ENCODE measurements at regions not wholly inside any gene's neighbourhood (a gene's known extent, or its start where the extent isn't known, plus 50 kb on each side); places are given as distances from the start of the nearest gene placed in this dataset.

DNA sequence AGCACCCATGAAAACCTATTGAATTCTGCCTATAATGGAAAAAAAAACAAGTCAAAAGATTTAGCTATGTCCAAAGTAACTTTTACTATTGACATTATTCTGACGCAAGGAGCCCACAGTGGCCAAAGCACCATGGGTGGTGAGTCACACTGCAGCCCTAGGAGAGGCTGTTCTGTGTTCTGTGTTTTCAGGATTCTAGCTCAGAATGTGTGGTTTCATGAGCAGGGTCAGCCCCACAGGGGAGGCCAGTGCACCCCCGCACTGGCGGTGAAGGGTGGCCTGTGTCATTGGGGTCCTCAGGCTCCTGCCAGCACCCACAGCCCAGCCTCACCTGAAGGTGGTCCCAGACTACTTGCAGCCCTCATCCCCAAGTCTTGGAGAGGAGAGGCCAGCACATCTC lies 112.2 kb downstream of the BRD1 start (continued):
- TF ChIP-seq, protein P1, sequence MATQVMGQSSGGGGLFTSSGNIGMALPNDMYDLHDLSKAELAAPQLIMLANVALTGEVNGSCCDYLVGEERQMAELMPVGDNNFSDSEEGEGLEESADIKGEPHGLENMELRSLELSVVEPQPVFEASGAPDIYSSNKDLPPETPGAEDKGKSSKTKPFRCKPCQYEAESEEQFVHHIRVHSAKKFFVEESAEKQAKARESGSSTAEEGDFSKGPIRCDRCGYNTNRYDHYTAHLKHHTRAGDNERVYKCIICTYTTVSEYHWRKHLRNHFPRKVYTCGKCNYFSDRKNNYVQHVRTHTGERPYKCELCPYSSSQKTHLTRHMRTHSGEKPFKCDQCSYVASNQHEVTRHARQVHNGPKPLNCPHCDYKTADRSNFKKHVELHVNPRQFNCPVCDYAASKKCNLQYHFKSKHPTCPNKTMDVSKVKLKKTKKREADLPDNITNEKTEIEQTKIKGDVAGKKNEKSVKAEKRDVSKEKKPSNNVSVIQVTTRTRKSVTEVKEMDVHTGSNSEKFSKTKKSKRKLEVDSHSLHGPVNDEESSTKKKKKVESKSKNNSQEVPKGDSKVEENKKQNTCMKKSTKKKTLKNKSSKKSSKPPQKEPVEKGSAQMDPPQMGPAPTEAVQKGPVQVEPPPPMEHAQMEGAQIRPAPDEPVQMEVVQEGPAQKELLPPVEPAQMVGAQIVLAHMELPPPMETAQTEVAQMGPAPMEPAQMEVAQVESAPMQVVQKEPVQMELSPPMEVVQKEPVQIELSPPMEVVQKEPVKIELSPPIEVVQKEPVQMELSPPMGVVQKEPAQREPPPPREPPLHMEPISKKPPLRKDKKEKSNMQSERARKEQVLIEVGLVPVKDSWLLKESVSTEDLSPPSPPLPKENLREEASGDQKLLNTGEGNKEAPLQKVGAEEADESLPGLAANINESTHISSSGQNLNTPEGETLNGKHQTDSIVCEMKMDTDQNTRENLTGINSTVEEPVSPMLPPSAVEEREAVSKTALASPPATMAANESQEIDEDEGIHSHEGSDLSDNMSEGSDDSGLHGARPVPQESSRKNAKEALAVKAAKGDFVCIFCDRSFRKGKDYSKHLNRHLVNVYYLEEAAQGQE (IDR thresholded peaks at IDR 0.05; ENCODE audit: unreplicated experiment): no peak

DNA sequence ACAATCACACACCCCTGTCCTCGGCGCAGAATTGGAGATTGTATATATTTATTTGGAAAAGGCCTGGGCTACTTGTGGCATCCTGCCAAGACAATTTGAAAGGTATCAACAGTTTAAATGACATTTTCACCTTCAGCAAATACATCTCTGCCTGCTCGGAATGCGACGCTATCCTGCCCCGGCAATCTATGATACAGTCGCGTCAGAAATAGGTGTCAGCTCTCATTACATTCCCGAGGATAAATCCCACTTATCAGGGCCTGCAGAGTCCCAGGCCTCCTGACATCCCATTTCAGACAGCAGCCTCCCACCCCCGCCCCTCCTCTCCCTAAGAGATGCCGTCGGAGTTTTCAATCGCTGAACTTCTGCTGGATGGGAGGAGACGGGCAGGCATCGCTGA lies 114.7 kb downstream of the BRD1 start:
- Histone ChIP-seq H3F3A (replicated peaks; ENCODE audit: low read depth) (no peaks in the 10 kb centered on the region), H2AFZ (no peak overlapping the region), H3K27me3 (ENCODE audit: insufficient read depth) (no peaks in the 10 kb centered on the region), H3K79me2 (replicated peaks; ENCODE audit: insufficient read depth) (no peaks in the 10 kb centered on the region), H4K20me1 (replicated peaks; ENCODE audit: insufficient read depth) (no peaks in the 10 kb centered on the region), H3K4me2 (no peak overlapping the region), H3K36me3 (ENCODE audit: insufficient read depth) (0 out of 2 replicates have a peak, but pooled peaks cover 3% of the 10 kb centered on the region), H3K27ac (ENCODE audit: low read depth) (no peak overlapping the region), H3K4me1 (ENCODE audit: insufficient read depth) (no peaks in the 10 kb centered on the region), H3K4me3 (no peak overlapping the region), H3K9me2 (ENCODE audit: insufficient read depth) (no peaks in the 10 kb centered on the region)
- Mint-ChIP-seq H3K4me3 (no peak overlapping the region), H3K4me1 (0 out of 3 replicates have a peak, but pooled peaks cover 9% of the 10 kb centered on the region), H3K27ac (no peak overlapping the region), H3K9me3 (no peaks in the 10 kb centered on the region), H3K36me3 (ENCODE audit: low read depth) (no peaks in the 10 kb centered on the region), H3K27me3 (ENCODE audit: insufficient read depth, low read depth, poor library complexity) (peaks cover 5% of the 10 kb centered on the region)
- TF ChIP-seq JUNB (IDR thresholded peaks at IDR 0.05; ENCODE audit: unreplicated experiment): no peak
- TF ChIP-seq POLR2AphosphoS5 (IDR thresholded peaks at IDR 0.05; ENCODE audit: low read depth): no peak
- TF ChIP-seq CREB1 (CRISPR knock-in tag; IDR thresholded peaks at IDR 0.05; ENCODE audit: low read depth): no peak
- no peak for TF ChIP-seq ZNF462 (CRISPR knock-in tag; IDR thresholded peaks at IDR 0.05)
- no peak for TF ChIP-seq EZH2phosphoT487 (IDR thresholded peaks at IDR 0.05; ENCODE audit: unreplicated experiment)
- no peak for TF ChIP-seq EZH2 (IDR thresholded peaks at IDR 0.05; ENCODE audit: low read depth, unreplicated experiment)
- no peak for TF ChIP-seq ZNF114 (CRISPR knock-in tag; IDR thresholded peaks at IDR 0.05)
- no peak for TF ChIP-seq STAT1 (IDR thresholded peaks at IDR 0.05; ENCODE audit: unreplicated experiment)
- no peak for TF ChIP-seq ZNF331 (CRISPR knock-in tag; IDR thresholded peaks at IDR 0.05; ENCODE audit: low read depth)
- no peak for TF ChIP-seq CTCF (conservative IDR thresholded peaks at IDR 0.05; ENCODE audit: low read depth in 2 of 2)
- TF ChIP-seq, protein P2, sequence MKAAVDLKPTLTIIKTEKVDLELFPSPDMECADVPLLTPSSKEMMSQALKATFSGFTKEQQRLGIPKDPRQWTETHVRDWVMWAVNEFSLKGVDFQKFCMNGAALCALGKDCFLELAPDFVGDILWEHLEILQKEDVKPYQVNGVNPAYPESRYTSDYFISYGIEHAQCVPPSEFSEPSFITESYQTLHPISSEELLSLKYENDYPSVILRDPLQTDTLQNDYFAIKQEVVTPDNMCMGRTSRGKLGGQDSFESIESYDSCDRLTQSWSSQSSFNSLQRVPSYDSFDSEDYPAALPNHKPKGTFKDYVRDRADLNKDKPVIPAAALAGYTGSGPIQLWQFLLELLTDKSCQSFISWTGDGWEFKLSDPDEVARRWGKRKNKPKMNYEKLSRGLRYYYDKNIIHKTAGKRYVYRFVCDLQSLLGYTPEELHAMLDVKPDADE (IDR thresholded peaks at IDR 0.05): no peak
- ATAC-seq (no peak), DNase-seq (ENCODE audit: low spot score) (no peak)

Measured in GM23338 (cell line).